Cerebellar cortex (tissue), 1 donor: ENCODE measurements at regions not wholly inside any gene's neighbourhood (a gene's known extent, or its start where the extent isn't known, plus 50 kb on each side); places are given as distances from the start of the nearest gene placed in this dataset.
"Not testable (repeated sequence)": the region's sequence is repeated elsewhere in the genome, so short reads cannot be mapped to it uniquely, and the experiment has no call there.

Source experiments
- DNase-seq: peaks from one replicate; pipeline ENCODE4 v3.0.0-alpha.2; 2015; ENCODE audit warnings: low spot score

GRCh38 chr2:160731415-160731814 lies 237.8 kb upstream of the RBMS1 start:
- DNase-seq: no peak

GRCh38 chr2:160731856-160732255 lies 238.2 kb upstream of the RBMS1 start:
- DNase-seq: no peak

- no peak for DNase-seq
These were observed 242.1 kb upstream of the RBMS1 start for GRCh38 chr2:160735696-160736095.

GRCh38 chr2:160736148-160737028 lies 242.8 kb upstream of the RBMS1 start:
- no peak for DNase-seq

GRCh38 chr2:160737247-160737646 lies 243.6 kb upstream of the RBMS1 start:
- no peak for DNase-seq

GRCh38 chr2:160741271-160741670 lies 247.7 kb upstream of the RBMS1 start:
- no peak for DNase-seq

GRCh38 chr2:160741815-160742214 lies 248.2 kb upstream of the RBMS1 start:
- no peak for DNase-seq

GRCh38 chr2:160742667-160743066 lies 249.1 kb upstream of the RBMS1 start:
- DNase-seq: no peak

GRCh38 chr2:160747501-160748170 lies 254.0 kb upstream of the RBMS1 start:
- no peak for DNase-seq

GRCh38 chr2:160751021-160751420 lies 257.4 kb upstream of the RBMS1 start:
- DNase-seq: no peak

- DNase-seq: no peak
These were observed 259.1 kb upstream of the RBMS1 start for GRCh38 chr2:160752475-160753330.

- no peak for DNase-seq
These were observed 259.7 kb upstream of the RBMS1 start for GRCh38 chr2:160753331-160753654.

GRCh38 chr2:160753960-160754359 lies 260.4 kb upstream of the RBMS1 start:
- no peak for DNase-seq

GRCh38 chr2:160756481-160756880 lies 262.9 kb upstream of the RBMS1 start:
- no peak for DNase-seq

GRCh38 chr2:160762493-160763128 lies 269.0 kb upstream of the RBMS1 start:
- DNase-seq: not testable (repeated sequence)

- no peak for DNase-seq
These were observed 289.9 kb upstream of the RBMS1 start for GRCh38 chr2:160783474-160783873.

- DNase-seq: no peak
These were observed 290.4 kb upstream of the RBMS1 start for GRCh38 chr2:160784034-160784433.

- DNase-seq: no peak
These were observed 297.1 kb upstream of the RBMS1 start for GRCh38 chr2:160790738-160791137.

GRCh38 chr2:160791884-160792283 lies 298.3 kb upstream of the RBMS1 start:
- no peak for DNase-seq

- no peak for DNase-seq
These were observed 299.2 kb upstream of the RBMS1 start for GRCh38 chr2:160792837-160793236.

- DNase-seq: no peak
These were observed 301.3 kb upstream of the RBMS1 start for GRCh38 chr2:160794926-160795325.

GRCh38 chr2:160803881-160804280 lies 310.3 kb upstream of the RBMS1 start:
- no peak for DNase-seq
